ENCODE measurements at regions not wholly inside any gene's neighbourhood (a gene's known extent, or its start where the extent isn't known, plus 50 kb on each side); places are given as distances from the start of the nearest gene placed in this dataset.

DNA sequence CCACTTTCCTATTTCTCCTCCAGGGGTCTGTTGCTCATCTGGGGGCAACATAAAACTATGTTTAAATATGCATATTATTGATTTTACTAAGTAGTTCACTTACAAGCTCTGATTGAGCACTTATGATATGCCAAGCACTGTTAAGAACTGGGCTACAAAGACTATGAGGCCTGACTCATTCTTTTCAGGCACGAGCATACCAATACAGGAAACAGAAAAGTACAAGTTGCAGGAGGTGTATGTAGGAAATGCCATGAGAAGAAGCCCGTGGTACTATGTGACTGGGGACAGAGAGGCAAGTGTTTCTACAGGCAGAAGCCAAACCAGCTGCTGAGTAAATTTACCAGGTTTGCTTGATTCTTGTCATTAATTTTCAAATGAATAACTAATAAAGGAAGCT, 120.4 kb upstream of the PTGFR start:
- no peak for DNase-seq

DNA sequence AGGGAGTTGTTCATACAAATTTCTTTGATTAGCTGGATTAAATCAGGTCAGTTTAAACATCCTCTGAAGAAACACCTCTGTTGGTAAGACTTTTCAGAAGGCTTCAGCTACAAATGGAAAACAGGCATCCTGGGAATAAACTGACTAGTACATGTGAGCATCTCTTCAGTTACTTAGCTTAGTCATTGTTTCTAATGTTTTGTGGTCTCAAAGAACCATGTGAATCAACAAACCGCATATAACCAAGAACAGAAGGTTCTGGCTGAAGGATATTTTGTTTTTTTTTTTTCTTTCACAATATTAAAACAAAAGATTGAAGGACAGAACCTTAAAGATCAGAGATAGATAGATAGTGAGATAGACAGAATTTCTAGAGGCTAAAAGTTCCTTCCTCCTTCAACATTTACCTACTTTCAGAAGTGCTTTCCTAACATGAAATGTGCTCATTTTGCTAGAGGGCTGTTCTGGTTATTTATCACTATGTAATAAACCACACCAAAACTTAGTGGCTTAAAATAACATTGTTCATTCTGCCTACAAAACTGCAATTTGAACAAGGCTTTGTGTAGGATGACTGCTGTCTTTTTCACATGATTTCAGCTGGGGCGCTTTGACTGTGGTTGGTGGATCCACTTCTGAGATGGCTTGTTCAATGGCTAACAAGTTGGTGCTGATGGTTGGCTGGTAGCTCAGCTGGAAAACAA, 119.8 kb upstream of the PTGFR start:
- DNase-seq = no peak

DNA sequence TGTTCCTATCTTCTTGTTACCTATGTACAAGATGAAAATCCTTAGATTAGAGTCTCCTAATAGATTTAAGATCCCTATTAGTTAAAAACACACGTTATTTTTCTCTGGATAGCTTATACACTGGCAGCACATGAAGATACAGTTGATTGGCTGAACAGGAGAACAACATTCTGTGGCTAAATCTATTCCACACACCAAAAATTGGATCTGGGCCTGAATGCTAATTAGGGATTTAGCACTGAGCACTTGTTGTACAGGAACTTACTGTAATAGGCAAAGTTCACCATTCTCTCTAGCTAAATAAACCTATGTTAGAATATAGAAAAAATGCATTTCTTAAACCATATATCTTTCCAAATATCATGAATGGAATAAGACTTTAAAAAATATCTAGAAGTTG, 117.1 kb upstream of the PTGFR start:
- DNase-seq = no peak

DNA sequence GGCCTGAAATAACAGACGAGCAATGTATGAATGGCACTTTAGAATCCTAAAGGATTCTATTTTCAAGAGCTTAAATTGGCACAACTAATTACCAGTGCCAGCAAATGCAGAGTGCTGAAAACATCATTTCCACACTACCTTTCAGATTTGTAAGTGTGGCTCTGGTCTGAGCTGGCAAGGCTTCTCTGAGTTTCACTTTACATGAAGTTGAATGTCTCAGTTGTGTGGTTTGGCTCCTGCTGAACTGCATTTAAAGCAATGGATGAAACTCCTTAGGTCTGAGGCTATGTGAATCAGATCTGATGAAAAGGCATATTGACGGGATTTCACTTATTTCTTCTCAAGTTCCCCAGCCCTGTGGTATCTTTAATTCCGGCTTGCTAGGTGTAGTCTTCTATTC, 114.8 kb upstream of the PTGFR start:
- DNase-seq = no peak

DNA sequence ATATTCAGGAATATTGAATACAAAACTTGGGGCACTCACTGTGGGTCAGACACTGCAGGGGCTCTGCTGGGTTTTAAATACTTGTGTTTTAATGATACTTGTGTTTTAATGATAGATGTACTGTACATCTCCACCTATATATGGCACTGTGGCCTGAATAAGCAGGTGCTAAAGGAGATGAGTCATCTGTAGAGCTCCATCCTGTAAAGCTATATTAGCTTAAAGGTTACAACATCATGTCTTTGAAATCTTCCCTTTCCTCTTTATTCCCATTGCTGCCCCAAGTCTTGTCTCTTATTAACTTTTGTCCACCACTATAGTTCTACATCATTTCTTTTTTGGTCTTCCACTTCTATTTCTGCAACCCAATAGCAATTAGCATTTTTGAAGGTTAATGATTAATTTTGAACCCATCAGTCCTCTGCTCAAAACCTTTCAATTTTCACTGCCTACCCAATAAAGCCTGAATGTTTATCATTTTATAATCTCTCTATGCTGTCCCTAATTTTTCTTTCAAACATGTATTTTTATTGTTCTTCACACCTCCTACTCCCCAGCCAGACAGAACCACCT, 113.3 kb upstream of the PTGFR start:
- no peak for DNase-seq

DNA sequence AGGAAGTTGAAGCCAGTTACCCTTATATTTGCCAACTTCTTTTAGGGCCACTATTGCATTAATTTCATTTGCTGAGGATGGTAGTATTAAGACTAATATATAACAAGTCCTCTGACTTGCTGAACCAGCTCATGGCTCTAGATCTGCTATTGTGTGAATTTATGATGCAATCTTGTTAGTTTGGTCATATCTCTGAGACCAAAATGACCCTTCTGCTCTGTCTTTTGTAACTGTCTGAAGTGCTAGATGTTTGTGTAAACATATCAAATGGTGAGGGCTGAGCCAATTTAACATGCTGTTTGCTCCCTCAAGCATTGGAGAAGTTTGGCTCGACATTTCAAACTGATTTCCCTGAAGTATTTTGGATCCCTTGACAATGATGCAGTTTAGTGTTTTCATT, 106.9 kb upstream of the PTGFR start:
- DNase-seq = no peak

DNA sequence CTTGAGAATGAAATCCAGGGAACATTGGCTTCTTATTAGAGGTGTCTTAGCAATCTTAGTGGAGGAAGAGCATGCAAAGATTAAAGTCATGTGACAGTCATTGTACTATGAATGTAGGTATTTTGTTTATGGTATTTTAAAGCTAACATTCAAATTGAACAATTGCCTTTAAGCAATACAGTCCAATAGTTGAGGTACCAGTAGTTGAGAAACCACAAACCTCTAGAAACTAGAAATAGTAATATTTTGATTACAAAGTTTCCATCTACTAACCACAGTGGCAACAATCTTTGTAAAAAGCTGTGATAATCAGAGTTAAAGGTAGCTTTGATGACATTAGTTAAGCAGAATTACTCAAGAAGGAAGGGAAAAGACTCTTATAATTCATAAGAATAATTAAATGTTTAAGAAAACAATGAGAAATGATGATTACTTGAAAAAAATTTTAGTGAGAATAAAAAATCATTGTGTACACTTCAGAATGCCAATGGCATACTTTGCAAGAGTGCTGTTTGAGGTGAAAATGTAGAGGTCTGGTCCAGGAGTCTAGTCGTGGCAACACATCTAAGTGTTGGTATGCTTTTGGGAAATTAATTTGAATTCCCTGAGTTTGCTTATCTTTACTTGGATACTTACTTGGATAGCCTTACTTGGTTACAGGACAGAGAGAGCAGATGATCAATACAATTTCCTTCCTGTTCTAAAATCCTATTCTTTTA, 104.9 kb upstream of the PTGFR start:
- DNase-seq = no peak

DNA sequence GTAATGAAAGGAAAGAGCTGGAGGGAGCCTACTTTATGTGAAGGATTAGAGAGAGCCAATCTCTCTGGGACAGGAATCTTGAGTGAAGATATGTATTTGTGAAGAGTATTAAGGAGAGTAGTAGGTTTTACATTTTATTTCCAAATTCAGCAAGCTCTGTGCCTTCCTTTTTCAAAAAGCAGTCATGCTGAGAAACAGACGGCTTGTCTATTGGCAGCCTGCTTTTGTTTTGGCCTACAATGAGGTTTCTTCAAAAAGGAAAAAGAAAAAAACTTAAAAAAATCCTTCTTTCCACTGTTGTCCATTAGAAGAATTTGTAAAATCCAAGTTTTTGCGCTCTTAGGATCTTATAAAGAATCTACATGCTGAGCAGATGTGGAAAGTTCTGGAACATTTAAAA, 103.6 kb upstream of the PTGFR start:
- no peak for DNase-seq

DNA sequence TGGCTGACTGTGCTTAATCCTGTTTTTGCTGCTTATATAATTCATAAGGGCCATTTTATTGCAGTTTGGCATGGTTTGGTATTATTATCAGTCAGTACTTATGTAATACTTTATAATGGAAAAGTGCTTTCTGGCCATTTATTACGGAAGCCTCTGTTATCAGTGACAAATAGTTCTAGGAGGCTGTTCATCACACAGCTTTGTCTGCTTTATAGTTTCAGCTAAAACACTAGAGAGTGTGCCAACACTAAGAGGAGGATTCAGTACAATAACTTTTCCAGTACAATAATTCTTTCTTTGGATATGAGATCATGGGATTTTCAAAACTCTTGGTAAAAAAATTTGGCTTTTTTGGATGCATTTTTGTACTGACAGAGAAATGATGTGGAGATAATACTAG, 102.9 kb upstream of the PTGFR start:
- DNase-seq = no peak

DNA sequence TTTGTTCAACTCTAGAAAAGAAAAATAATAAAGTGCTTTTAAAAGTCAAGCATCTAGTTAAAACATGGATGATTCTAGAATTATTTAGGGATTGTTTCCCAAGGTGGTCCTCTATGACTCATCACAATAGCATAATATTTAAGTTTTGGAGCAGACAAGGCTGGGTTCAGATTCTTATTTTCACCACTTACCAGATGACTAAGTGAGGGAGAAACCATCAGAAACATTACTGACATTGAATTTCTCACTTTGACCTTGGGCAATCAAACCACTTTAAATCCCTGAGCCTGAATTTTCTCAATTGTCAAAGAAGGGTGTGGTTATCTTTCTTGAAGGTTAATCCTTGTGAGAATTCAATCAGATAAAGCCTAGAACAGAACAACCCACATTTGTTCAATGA, 102.5 kb upstream of the PTGFR start:
- no peak for DNase-seq

DNA sequence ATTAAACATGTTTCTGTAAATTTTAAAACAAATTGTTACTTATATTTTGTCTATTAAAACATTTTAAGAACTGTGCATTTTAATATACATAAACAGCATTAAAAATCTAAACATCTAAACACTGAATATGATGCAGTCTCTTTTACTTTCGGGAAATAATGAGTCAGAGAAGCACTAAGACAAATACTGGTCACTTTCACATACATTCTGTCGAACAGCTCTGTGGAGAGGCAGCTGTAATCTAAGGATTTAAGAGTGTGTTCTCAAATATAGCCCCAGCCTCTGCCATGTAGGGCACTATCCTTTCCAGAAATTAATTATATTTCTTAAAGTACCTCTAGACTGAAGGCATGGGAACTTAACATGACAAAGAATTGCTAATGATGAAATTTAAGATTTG, 89.6 kb upstream of the PTGFR start:
- no peak for DNase-seq

DNA sequence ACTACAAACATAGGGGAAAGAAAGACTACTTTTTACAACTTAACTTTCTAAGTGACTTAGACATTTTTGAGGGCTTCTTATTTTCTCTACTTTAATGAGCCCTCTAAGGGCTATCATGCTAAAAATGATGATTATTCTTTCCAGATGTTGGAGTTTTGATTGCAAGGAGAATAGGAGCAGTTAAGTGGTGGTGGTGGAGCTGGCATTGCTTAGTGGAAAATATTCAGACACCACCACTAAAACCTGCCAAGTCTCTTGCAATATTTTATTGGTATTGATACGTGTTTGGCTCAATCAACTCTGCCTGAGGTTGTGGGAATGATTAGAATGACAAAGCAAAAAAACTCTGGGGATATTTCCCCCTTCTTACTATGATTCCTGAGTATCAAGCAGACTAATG, 82.6 kb upstream of the PTGFR start:
- DNase-seq = no peak

DNA sequence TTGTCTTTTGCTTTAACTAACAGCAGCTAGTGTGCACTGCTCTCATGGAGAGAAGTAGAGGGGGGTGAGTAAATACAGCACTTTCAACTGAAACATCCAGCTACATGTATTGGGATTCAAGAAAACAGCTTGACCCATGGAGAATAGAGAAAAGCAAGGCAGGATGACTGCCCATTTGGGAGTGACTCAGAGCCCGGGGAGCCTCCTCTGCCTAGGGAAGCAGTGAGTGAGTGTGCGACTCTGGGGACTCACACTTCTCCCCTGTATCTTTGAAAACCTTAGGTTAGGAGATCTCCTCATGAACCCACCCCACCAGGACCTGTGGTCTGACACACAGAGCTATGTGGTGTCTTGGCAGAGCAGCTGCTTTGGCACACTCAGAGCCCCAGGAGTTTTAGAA, 82.0 kb upstream of the PTGFR start:
- DNase-seq = no peak

DNA sequence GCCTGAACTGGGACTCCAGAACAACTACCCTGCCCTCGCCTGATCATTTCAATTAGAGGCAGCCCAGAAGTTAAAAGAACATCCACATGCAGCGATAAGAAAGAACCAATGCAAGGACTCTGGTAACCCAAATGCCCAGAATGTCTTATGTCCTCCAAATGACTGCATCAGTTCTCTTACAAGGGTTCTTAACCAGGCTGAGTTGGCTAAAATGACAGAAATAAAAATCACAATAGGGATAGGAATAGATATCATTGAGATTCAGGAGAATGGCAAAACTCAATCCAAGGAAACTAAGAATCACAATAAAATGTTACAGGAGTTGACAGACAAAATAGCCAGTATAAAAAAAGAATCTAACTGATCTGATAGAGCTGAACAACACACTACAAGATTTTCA, 80.1 kb upstream of the PTGFR start:
- no peak for DNase-seq

DNA sequence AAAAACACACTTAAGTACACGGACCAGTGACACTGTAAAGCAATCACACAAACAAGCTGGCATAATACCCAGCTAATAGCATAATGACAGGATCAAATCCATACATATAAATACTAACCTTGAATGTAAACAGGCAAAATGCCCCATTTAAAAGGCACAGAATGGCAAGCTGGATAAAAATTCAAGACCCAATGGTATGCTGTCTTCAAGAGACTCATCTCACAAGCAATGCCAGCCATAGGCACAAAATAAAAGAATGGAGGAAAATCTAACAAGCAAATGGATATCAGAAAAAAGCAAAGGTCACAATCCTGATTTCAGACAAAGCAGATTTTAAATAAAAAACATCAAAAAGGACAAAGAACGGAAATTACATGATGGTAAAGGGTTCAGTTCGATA, 79.1 kb upstream of the PTGFR start:
- DNase-seq = no peak

DNA sequence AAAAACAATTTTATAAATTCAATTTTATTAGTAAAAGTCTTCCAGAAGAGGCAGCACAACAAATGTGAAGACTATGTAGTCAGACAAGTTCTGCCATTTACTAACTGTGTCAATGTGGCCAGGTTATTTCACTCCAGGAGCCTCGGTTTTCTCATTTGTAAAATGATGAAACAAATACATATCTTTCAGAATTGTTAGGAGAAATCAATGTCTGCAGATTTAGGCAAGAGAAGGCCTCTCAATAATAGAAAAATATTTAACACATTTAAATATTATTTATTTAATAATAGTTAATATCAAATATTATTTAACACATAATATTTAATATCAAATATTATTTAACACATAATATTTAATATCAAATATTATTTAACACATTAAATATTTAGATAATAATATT, 75.6 kb upstream of the PTGFR start:
- no peak for DNase-seq

DNA sequence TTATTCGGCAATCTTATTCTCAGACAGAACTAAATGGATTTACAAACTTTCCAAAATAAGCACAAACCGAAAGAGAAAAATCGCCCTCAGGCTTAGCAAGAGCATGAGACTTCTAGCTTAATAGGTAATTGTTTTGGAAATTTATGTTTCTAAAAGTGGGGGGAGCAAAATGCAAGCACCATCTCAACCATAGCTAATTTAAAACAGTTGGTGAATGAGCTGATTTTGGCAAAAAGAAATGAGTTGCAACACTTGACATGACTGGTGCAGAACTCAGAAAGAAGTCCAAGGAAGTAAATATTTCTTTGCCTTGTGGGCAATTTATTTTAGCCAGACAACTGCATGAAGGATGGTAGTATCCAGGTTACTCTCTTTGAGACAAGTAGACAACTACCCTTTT, 71.5 kb upstream of the PTGFR start:
- DNase-seq = no peak

DNA sequence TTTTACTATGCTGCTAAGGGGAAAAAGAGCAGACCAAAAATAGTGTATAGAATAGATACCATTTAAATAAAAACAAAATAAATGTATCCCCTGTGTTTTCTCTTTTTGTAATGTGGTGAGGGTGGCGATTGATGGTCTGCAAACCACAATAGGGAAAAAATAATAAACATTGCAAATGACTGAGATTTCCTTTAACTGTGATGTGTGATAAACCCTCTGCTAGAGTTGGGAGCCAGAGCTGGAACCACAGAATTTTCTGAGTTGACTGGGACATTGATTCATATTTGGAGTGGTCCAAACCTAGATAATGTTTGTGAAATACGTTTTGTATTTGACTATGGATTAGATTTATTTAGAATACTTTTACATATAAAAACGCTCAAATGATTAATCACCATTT, 70.6 kb upstream of the PTGFR start:
- no peak for DNase-seq

DNA sequence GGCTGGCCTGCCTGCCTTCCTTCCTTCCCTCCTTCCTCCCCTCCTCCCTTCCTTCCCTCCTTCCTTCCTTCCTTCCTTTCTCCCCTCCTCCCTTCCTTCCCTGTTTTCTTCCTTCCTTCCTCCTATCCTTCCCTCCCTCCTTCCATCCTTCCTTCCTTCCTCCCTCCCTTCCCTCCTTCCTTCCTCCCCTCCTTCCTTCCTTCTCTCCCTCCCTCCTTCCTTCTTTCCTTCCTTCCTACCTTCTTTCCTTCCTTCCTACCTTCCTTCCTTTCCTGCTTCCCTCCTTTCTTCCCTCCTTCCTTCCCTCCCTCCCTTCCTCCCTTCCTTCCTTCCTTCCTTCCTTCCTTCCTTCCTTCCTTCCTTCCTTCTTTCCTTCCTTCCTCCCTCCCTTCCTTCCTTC, 70.1 kb upstream of the PTGFR start:
- DNase-seq = no peak

DNA sequence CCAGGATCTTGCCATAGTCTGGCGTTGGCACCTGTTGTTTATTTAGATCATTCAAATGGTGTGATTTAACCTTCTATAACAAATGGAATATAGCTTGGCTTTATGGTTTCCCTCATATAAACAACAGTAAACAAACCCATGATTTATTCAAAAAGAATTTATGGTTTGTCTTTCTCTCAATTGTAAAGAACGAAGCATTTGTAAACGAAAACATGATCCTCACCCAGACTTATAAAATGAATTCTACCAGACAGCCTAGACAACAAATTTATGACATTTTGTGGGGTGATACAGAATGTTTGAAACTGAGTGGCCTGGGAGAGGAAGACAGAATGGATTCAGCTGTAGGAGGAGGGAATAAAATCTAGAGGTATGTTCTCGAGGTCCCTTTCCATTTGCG, 66.1 kb upstream of the PTGFR start:
- DNase-seq = no peak

DNA sequence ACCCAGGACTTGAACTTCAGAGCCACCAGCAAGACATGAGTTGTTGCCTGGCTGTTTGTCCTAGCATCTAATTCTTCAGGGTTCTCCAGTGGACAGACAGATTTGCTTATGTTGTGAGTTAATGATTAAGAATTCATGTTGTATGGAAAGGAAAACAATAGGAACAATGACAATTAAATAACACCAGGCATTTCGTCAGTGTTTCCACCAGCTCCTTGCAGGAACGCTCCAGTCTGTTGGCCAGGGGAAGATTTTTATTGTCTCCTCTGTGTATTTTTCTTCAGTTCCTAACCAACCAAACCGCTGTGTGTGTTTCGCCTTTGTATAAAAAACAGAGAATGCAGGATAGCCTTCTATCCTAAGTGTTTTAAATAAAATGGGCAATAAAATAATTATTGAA, 64.4 kb upstream of the PTGFR start:
- DNase-seq = no peak

DNA sequence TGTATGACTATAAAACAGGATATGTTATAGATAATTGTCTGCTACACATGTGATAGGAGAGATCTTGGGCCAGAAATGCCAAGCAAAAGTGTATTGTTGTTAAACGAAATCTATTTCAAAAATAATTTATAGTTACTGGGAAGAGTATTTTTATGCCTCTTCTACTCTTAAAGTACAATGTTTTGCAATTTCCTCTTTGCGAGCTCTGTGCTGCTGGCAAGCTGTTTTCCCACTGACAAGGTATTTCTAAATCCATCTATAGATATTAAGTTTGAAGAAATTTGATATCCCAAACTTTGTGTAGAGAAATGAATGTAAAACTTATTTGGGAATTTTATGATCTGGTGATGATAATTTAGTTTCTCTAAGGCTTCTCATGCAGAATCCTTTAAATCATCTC, 63.3 kb upstream of the PTGFR start:
- DNase-seq = no peak

DNA sequence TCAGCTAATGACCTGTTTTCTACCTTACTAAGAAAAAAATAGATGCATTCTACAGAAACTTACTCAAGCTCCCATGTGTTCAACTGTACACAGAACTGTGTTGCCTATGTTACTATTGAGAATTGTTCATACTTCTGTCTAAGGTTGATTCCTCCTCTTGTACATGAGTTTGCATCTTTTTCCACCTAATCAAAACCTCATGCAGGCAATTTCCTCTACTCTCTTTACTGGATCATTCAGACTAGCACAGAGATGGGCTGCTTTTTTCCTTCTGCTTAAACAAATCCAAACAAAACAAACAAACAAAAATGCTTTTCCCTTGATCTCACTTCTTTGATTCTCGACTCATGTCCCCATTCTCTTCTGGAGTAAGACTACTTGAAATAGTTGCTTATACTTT, 58.8 kb upstream of the PTGFR start:
- DNase-seq = no peak

DNA sequence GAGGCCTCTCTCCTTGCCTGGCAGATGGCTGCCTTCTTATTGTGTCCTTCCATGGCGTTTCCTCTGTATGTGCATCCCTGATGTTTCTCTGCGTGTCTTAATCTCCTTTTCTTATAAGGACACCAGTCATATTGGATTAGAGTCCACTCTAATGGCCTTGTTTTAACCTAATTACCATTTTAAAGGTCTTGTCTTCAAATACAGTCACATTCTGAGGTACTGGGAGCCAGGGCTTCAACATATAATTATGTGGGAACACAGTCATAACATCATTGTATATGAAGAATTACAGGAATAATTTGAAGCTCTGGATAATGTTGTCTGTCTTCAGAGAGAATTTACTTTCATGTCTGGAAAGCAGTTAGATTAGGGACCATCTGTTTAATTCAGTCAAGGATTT, 56.4 kb upstream of the PTGFR start:
- DNase-seq = no peak

DNA sequence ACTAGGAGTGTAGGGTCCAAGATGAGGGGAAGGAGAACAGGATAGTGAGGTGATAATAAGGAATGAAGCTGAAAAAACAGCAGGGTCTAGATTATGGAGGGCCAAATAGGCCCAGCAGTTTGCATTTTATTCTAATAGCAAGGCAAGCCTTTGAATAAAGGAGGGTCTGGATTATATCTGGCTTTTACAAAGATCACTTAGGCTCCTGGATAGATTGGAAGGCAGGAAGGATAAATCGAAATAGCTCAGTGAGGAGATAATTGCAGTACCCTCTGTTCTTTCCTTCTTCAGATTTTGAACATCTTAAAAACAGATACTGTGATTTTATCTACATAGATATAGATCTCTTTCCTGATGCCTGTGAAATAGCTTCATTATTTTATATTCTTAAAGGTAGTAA, 53.8 kb upstream of the PTGFR start:
- no peak for DNase-seq
